GM18909 (cell line): ENCODE measurements at regions not wholly inside any gene's neighbourhood (a gene's known extent, or its start where the extent isn't known, plus 50 kb on each side); places are given as distances from the start of the nearest gene placed in this dataset.
"Not testable (repeated sequence)": the region's sequence is repeated elsewhere in the genome, so short reads cannot be mapped to it uniquely, and the experiment has no call there.

Source experiments
- ATAC-seq: cut with Tn5 transposase; IDR thresholded peaks from one replicate; pipeline ENCODE4 v1.9.1; 2021; ENCODE audit warnings: mild to moderate bottlenecking; ENCODE audit not compliant: unreplicated experiment, poor library complexity

DNA sequence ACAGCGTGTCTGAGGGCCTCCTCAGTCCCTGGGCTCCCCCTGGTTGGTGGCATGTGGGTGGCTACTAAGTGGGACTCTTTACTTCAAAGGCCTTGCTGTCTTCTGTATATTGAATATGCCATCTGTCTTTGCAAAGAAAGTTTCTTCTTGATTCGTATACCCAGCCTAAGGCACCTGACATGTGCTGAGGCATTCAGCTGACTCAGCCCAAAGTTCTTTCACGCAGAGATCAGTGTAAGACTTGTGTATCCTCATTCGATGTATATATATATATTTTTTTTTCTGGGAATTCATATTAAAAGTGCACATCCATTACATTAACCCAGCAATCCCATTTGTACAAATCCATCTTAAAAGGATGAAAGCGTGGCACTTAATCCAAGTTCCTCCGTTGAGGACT is 115.1 kb upstream of the PMEPA1 start:
- no peak for ATAC-seq

GRCh38 chr20:57821935-57822334 is 112.1 kb upstream of the PMEPA1 start:
- no peak for ATAC-seq

GRCh38 chr20:57819691-57820380 is 110.0 kb upstream of the PMEPA1 start:
- ATAC-seq = no peak

DNA sequence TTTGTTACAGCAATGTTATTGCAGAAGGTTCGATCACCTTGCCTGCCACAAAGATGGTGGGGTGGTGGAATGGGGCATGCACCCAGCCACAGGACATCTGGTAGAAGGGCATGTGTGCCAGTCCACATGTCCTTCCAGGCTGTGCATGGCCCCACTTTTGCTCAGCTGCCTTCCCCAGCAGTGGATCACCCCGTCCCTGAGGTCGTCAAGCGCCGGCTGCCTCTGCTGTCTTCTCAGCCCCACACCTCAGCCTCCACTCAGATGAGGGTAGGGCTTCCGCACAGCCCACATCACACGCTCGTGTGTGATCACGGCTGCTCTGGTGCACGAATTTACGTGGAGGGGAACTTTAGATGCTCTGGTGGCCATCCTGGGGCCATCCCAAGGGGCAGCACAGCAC is 109.5 kb upstream of the PMEPA1 start:
- ATAC-seq = no peak

DNA sequence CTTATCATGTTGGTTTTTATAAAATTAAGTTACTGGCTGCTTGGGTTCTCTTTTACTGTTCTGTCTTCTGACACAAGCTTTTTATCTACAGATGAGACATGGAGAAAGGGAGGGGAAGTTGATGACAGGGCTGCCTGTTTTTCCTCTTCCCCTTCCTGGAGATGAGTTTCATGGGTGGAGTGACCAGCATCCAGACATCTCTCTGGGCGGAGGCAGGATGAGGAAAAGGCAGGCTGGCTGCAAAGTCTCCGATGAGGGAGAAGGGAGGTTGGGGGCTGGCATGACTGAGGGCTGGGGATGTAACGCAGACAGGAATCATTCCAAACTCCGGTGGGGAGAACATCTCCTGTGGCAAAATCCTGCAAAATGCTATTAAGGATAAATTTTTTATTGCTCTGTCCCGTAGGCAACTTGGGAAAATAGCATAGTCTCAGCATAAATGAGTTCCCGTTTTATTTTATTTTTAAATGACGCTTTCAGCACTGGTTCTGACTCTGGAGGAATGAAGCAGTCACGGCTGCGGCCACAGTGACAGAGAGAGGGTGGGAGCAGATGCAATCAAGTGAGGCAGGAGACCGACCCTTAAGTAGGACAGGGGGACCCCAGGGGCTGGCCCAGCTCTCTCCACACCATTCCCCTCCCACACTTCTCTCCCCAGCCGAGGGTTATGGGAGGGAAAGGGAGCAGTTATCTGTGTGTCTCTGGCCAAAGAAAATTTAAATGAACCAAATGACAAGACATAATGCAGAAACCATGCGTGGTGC is 108.8 kb upstream of the PMEPA1 start:
- ATAC-seq = no peak

- ATAC-seq = no peak
Measured at GRCh38 chr20:57815405-57815804, 105.6 kb upstream of the PMEPA1 start.

GRCh38 chr20:57814529-57814928 is 104.7 kb upstream of the PMEPA1 start:
- no peak for ATAC-seq

GRCh38 chr20:57813509-57814269 is 103.9 kb upstream of the PMEPA1 start:
- ATAC-seq = no peak

DNA sequence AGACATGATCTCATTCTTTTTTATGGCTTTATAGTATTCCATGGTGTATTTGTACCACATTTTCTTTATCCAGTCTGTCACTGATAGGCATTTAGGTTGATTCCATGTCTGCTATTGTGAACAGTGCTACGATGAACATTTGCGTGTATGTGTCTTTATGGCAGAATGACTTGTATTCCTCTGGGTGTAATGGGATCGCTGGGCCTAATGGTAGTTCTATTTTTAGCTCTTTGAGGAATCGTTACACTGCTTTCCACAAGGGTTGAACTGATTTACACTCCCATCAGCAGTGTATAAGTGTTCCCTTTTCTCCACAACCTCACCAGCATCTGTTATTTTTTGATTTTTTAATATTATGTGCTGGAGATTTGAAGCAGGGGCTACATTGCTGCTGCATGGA is 102.8 kb upstream of the PMEPA1 start:
- not testable (repeated sequence) for ATAC-seq

DNA sequence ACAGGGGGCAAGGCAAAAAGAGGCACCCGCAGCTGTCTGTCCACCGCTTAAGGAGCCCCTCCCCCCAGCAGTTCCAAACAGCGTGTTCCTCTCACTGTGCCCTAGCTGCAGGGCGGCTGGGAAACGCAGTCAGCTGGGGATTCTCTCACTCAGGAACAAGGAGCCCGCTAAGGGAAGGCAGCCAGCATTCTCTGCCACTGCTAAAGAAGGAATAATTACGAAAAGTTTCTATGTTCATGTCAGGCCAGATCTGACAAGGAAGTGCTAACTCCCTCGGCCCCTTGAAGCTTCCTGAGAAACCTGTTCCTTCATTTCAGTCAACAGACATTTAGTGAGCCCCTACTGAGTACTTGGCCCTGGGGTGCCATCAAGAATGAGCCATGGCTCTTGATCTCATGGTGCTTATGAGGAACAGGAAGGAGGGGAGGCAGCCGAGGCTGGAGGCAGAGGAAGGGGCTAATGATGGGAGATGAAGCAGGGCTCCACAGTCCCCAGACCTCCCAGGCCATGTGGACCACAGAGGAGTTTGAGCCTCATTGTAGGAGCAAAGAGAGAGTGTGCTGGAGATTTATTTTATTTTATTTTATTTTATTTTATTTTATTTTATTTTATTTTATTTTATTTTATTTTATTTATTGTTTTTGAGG is 101.7 kb upstream of the PMEPA1 start:
- no peak for ATAC-seq

GRCh38 chr20:57810511-57811373 is 100.9 kb upstream of the PMEPA1 start:
- no peak for ATAC-seq

- ATAC-seq = no peak
Measured at GRCh38 chr20:57809661-57810172, 99.9 kb upstream of the PMEPA1 start.

GRCh38 chr20:57809149-57809548 is 99.3 kb upstream of the PMEPA1 start:
- ATAC-seq = no peak

DNA sequence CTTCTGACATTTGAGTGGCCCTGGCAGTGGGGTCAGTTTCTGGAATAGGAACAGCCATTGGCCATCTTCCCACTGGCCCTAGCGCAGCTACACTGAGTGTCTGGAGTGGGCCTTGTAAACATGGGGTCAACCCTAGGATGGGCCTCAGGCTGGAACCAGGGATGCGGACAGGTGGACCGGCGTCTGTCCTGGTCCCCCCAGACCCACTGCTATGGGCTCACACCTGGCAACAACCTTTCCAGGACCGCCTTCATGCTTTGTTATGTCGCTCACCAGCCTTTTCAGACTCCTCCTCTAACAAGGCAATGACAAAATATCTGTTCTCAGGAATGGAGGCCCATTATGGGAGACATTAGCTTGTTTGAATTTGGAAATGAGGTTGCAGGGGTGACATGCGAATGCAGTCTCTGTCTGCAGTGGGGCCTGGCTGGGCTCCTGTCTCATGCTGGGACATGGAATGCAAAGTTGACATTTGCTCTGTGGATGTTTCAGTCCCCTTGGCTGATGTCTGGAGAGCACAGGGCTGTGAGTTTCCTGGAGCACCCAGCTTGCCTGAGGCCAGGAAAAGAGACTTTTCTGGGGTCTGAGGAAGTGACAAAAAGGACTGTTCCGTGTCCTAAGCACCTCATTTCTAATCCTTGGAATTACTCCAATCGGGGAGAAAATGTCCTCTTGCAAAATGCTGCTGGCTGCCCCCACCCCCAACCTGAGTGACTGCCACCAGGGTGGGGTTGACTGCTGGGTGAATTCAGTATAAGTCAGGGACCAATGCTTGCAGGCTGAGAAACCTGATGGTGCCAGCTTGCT is 98.7 kb upstream of the PMEPA1 start:
- ATAC-seq = no peak

DNA sequence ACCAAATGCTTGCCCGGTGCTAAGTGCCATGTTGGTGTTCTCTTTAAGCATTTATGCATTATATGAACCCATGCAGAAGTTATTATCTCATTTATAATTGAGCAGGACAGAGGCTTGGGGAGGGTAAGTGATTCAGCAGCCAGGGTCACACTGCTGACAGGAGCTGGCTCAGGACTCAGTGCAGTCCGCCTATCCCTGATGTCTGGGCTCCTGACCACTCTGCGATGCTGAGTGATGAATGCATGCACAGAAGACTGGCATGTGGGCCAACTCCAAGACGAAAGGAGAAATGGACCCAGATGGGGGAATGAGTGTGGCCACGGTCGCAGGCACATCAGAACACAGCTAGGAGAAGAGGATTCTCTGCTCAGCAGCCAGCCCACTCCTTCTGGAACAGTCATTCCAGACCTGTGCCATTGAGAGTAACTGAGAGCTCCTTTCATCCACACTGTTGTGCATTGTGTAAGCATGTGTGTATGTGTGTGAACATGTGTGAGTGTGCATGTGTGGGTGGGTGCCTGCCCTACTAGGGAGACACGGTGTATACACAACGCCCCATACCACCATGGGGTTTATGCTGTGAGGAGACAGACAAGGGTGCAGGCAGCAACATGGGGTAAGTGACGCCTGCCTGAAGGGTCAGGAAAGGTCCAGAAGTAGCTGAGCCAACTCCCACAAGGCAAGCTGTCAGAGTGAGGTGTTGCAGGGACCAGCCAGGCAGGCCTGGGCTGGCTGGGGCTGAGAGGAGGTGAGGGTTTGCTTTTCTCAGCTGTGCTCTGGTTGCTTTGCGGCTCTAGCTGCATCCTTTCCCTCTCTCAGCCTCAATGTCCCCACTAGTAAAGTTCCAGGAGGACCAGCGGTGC is 97.8 kb upstream of the PMEPA1 start:
- ATAC-seq = no peak

DNA sequence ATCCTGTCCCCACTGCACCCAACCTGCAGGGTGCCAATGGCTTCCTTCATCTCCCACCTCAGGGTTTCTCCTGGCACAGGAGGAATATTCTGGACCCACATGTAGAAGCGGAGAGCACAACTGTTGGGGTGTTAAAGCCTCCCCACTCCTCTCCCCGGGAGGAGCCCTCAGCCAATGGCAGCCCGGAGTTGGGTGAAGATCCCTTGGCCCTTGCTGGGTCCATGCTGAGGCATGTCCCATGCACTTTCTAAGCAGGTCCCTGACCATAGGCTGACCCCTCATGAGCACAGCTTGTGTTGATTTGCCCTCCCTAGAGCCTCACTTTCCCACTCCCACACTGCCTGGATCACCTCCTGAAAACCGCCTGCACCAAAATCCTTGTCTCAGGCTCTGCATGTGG is 97.2 kb upstream of the PMEPA1 start:
- no peak for ATAC-seq

GRCh38 chr20:57806476-57806875 is 96.7 kb upstream of the PMEPA1 start:
- ATAC-seq = no peak

- no peak for ATAC-seq
Measured at GRCh38 chr20:57805747-57806146, 95.9 kb upstream of the PMEPA1 start.
